ENCODE measurements at regions not wholly inside any gene's neighbourhood (a gene's known extent, or its start where the extent isn't known, plus 50 kb on each side); places are given as distances from the start of the nearest gene placed in this dataset.

DNA sequence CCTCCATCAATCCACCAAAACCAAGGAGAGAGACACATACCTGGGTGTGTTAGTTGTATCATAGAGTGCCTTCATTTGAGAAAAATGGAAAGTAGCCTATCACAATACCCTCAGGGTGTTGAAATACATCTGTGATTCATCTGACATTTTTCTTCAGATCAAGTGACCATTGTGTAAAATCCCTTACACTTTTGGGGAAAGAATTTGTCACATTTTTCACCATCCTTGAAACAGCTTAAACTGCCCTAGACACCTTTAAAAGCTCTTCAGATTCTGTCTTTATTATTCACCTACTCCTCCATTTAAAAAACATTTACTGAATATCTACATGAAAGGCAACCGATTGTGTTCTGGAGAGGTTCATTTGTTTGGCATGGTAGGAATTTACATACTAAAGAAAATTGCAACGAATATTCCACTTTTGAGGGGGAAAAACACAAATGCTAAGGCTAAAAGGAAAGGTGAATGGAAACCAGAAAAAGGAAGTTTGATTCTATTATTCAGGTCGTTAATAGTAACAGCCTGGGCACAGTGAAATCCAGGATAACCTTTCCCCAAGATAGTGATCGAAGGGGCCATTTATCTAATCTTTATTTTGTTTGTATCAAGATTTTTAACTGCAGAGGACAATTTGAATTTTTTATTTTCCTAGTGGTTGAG, 70.4 kb upstream of the SAMSN1 start:
- ChIA-PET CTCF (no interaction called here), POLR2A (ENCODE audit: unreplicated experiment) (no interaction called here)
- no peak for TF ChIP-seq EZH2phosphoT487 (IDR thresholded peaks at IDR 0.05; ENCODE audit: borderline replicate concordance, low read length)
- no peak for TF ChIP-seq CTCF (conservative IDR thresholded peaks at IDR 0.05; ENCODE audit: low read depth, low read length)
- TF ChIP-seq EZH2 (IDR thresholded peaks at IDR 0.05; ENCODE audit: low read length, unreplicated experiment): no peak
- no peak overlapping the region for H3K9ac ChIP-seq (ENCODE audit: low read length)
- H3K4me2 ChIP-seq (ENCODE audit: low read length): no peak overlapping the region
- H3F3A ChIP-seq (ENCODE audit: low read length, unreplicated experiment): no peaks in the 10 kb centered on the region
- no TSS peak for BruUV-seq (replicated peaks)
- no peak overlapping the region for H3K27ac ChIP-seq (ENCODE audit: low read length)
- no peaks in the 10 kb centered on the region for H3K36me3 ChIP-seq (ENCODE audit: low read depth, low read length)
- no peaks in the 10 kb centered on the region for H3K79me2 ChIP-seq (ENCODE audit: low read length)
- H3K27me3 ChIP-seq (ENCODE audit: low read length): no peaks in the 10 kb centered on the region
- H2AFZ ChIP-seq (ENCODE audit: low read length): no peak overlapping the region
- no peak overlapping the region for H3K4me3 ChIP-seq (ENCODE audit: low read length)
- DNase-seq: peak; percentile 54
- H4K20me1 ChIP-seq (ENCODE audit: low read length): no peaks in the 10 kb centered on the region
- H3K9me2 ChIP-seq (replicated peaks; ENCODE audit: low read length): no peaks in the 10 kb centered on the region
- H3K9me3 ChIP-seq (ENCODE audit: low read length): no peaks in the 10 kb centered on the region
- intact Hi-C loops (cut with micrococcal nuclease): no loop called here
- peaks cover 6% of the 10 kb centered on the region; the same call in 1 of the 2 replicates for H3K4me1 ChIP-seq (ENCODE audit: insufficient read depth, low read length)
- ATAC-seq: no peak

- H3K27me3 ChIP-seq (ENCODE audit: low read length): no peaks in the 10 kb centered on the region
- no peak overlapping the region for H3K4me2 ChIP-seq (ENCODE audit: low read length)
- TF ChIP-seq CTCF (conservative IDR thresholded peaks at IDR 0.05; ENCODE audit: low read depth, low read length) (no peak), EZH2phosphoT487 (IDR thresholded peaks at IDR 0.05; ENCODE audit: borderline replicate concordance, low read length) (no peak), EZH2 (IDR thresholded peaks at IDR 0.05; ENCODE audit: low read length, unreplicated experiment) (no peak)
- H3K9me3 ChIP-seq (ENCODE audit: low read length): no peaks in the 10 kb centered on the region
- DNase-seq (no peak), ATAC-seq (no peak)
- intact Hi-C loops (cut with micrococcal nuclease): no loop called here
- no peaks in the 10 kb centered on the region for H3F3A ChIP-seq (ENCODE audit: low read length, unreplicated experiment)
- no peaks in the 10 kb centered on the region for H3K9me2 ChIP-seq (replicated peaks; ENCODE audit: low read length)
- H3K9ac ChIP-seq (ENCODE audit: low read length): no peak overlapping the region
- no peak overlapping the region for H3K4me3 ChIP-seq (ENCODE audit: low read length)
- no TSS peak for BruUV-seq (replicated peaks)
- H3K4me1 ChIP-seq (ENCODE audit: insufficient read depth, low read length): peaks cover 6% of the 10 kb centered on the region; the same call in 1 of the 2 replicates
- no peaks in the 10 kb centered on the region for H3K79me2 ChIP-seq (ENCODE audit: low read length)
- ChIA-PET POLR2A (ENCODE audit: unreplicated experiment) (no interaction called here), CTCF (no interaction called here)
- H2AFZ ChIP-seq (ENCODE audit: low read length): no peak overlapping the region
- no peaks in the 10 kb centered on the region for H4K20me1 ChIP-seq (ENCODE audit: low read length)
- no peak overlapping the region for H3K27ac ChIP-seq (ENCODE audit: low read length)
- H3K36me3 ChIP-seq (ENCODE audit: low read depth, low read length): no peaks in the 10 kb centered on the region
These were observed 69.4 kb upstream of the SAMSN1 start for GRCh38 chr21:14615359-14615974.

DNA sequence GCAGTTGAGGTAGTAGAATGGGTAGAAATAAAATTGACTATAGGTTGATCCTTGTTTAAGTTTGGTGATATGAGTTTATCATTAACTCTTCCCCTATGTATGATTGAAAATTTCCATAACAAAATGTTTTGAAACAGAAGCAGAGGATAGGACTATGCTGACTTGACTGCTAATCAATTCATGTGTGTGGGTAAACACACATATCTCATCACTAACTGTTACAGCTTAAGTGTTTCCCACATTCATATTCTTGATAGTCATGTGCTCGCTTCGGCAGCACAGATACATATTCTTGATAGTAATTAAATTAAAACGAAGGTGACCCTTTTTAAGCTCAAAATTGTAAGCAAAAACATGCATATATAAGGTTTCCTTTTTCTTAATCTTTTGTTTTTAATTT, 68.2 kb upstream of the SAMSN1 start:
- no peaks in the 10 kb centered on the region for H3K36me3 ChIP-seq (ENCODE audit: low read depth, low read length)
- no TSS peak for BruUV-seq (replicated peaks)
- peaks cover 6% of the 10 kb centered on the region; the same call in 1 of the 2 replicates for H3K4me1 ChIP-seq (ENCODE audit: insufficient read depth, low read length)
- H3F3A ChIP-seq (ENCODE audit: low read length, unreplicated experiment): no peaks in the 10 kb centered on the region
- DNase-seq (no peak), ATAC-seq (no peak)
- no peaks in the 10 kb centered on the region for H4K20me1 ChIP-seq (ENCODE audit: low read length)
- no peaks in the 10 kb centered on the region for H3K79me2 ChIP-seq (ENCODE audit: low read length)
- no peak overlapping the region for H2AFZ ChIP-seq (ENCODE audit: low read length)
- H3K27ac ChIP-seq (ENCODE audit: low read length): no peak overlapping the region
- H3K9me3 ChIP-seq (ENCODE audit: low read length): no peaks in the 10 kb centered on the region
- H3K9me2 ChIP-seq (replicated peaks; ENCODE audit: low read length): no peaks in the 10 kb centered on the region
- no peak overlapping the region for H3K4me2 ChIP-seq (ENCODE audit: low read length)
- H3K4me3 ChIP-seq (ENCODE audit: low read length): no peak overlapping the region
- no peak for TF ChIP-seq CTCF (conservative IDR thresholded peaks at IDR 0.05; ENCODE audit: low read depth, low read length)
- TF ChIP-seq EZH2phosphoT487 (IDR thresholded peaks at IDR 0.05; ENCODE audit: borderline replicate concordance, low read length): no peak
- TF ChIP-seq EZH2 (IDR thresholded peaks at IDR 0.05; ENCODE audit: low read length, unreplicated experiment): no peak
- ChIA-PET CTCF (no interaction called here), POLR2A (ENCODE audit: unreplicated experiment) (no interaction called here)
- H3K9ac ChIP-seq (ENCODE audit: low read length): no peak overlapping the region
- intact Hi-C loops (cut with micrococcal nuclease): no loop called here
- H3K27me3 ChIP-seq (ENCODE audit: low read length): no peaks in the 10 kb centered on the region
